Activated naive CD4-positive, alpha-beta T cell treated with anti-CD3 and anti-CD28 coated beads, Interleukin-2, amount 50 U/mL, for 72 hours (primary cell): ENCODE measurements at regions not wholly inside any gene's neighbourhood (a gene's known extent, or its start where the extent isn't known, plus 50 kb on each side); places are given as distances from the start of the nearest gene placed in this dataset.

Experiments
- ATAC-seq, 2 donors: fragments of 150-1000 bp; cut with Tn5 transposase; 2 replicates each; pipeline ENCODE4 v1.10.0; 2021; ENCODE audit warnings: mild to moderate bottlenecking in 2 of 2, moderate library complexity in 2 of 2
- DNase-seq, 2 donors: peaks; one replicate each; pipeline ENCODE4 v3.0.0; 2021 to 2022; ENCODE audit warnings: low spot score in 2 of 2
- H3K27ac Mint-ChIP-seq, 2 donors: one replicate each; pipeline ENCODE4 v1.8.0; 2022; ENCODE audit warnings: mild to moderate bottlenecking in 2 of 2, mixed read lengths in 2 of 2
- H3K36me3 Mint-ChIP-seq, 2 donors: one replicate each; pipeline ENCODE4 v1.8.0; 2022; ENCODE audit warnings: mixed read lengths in 2 of 2
- H3K9me3 Mint-ChIP-seq, 2 donors: one replicate each; pipeline ENCODE4 v1.8.0; 2022; ENCODE audit warnings: mixed read lengths in 2 of 2

GRCh38 chr16:22753451-22753850 lies 60.5 kb upstream of the HS3ST2 start:
- H3K9me3 Mint-ChIP-seq, result peaks cover 0 to 9% of the 10 kb centered on the region in 2 donors
- ATAC-seq, result no peak
- H3K27ac Mint-ChIP-seq, result no peak overlapping the region
- no peaks in the 10 kb centered on the region for H3K36me3 Mint-ChIP-seq
- DNase-seq, result no peak

DNA sequence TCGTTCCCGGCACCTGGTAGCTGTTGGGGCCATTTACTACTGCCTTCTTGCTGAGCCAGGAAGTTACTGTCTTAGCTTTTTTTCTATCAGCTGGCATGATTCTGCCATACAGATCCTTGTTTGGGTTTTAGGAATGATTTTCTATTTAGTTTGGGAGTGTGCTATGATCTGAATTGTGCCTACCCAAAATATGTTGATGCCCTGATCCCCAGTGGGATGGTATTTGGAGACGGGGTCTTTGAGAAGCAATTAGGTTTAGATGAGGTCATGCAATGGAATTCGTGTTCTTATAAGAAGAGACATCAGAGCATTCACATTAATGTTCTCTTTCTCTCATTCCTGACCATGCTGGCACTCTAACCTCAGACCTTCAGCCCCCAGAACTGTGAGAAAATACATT lies 59.4 kb upstream of the HS3ST2 start:
- Mint-ChIP-seq H3K27ac (no peak overlapping the region), H3K9me3 (peaks cover 0 to 8% of the 10 kb centered on the region in 2 donors)
- DNase-seq, result no peak

GRCh38 chr16:22757202-22757601 lies 56.8 kb upstream of the HS3ST2 start:
- ATAC-seq (no peak), DNase-seq (no peak)
- Mint-ChIP-seq H3K27ac (no peak overlapping the region), H3K36me3 (no peaks in the 10 kb centered on the region), H3K9me3 (peaks cover 0 to 6% of the 10 kb centered on the region in 2 donors)

More for the DNA sequence above, 59.4 kb upstream of the HS3ST2 start:
- H3K36me3 Mint-ChIP-seq, result no peaks in the 10 kb centered on the region
- no peak for ATAC-seq

- H3K9me3 Mint-ChIP-seq, result peaks cover 0 to 6% of the 10 kb centered on the region in 2 donors
- ATAC-seq, result no peak
- no peaks in the 10 kb centered on the region for H3K36me3 Mint-ChIP-seq
These were observed 51.5 kb upstream of the HS3ST2 start for GRCh38 chr16:22762486-22762885.

GRCh38 chr16:22763437-22764080 lies 50.4 kb upstream of the HS3ST2 start:
- no peaks in the 10 kb centered on the region for H3K36me3 Mint-ChIP-seq
- no peaks in the 10 kb centered on the region for H3K9me3 Mint-ChIP-seq
- no peak overlapping the region for H3K27ac Mint-ChIP-seq
- DNase-seq (no peak), ATAC-seq (no peak)

More at GRCh38 chr16:22762486-22762885, 51.5 kb upstream of the HS3ST2 start:
- H3K27ac Mint-ChIP-seq, result no peak overlapping the region
- no peak for DNase-seq
